K562 (cell line): ENCODE measurements at regions not wholly inside any gene's neighbourhood (a gene's known extent, or its start where the extent isn't known, plus 50 kb on each side); places are given as distances from the start of the nearest gene placed in this dataset.

ENCODE experiments used
- ATAC-seq: fragments of 200-7000 bp; cut with Tn5 transposase; 3 replicates; pipeline ENCODE4 v1.9.1; 2020; ENCODE audit warnings: moderate library complexity
- BruUV-seq: library from RNA; stranded (reverse); fragments of 400-500 nt; replicated peaks from 2 replicates; lab custom pipeline; 2021; lab: Mats Ljungman, UMichigan
- CTCF ChIA-PET: fragments of 300-600 bp; formaldehyde crosslinking; extraction: SDS; loops from one replicate; lab custom pipeline; 2021; ENCODE audit warnings: low intra/inter-chr PET ratio; lab: Yijun Ruan, JAX
- POLR2A ChIA-PET: fragments of 300-600, 350-650 bp; sonication (Branson Sonifier 250); formaldehyde crosslinking; extraction: SDS; loops from one replicate; lab custom pipeline; 2021; ENCODE audit warnings: antibody characterized with exemption, inconsistent platforms; lab: Yijun Ruan, JAX
- DNase-seq, 4 experiments: peaks; one replicate each; pipeline versions ENCODE4 v3.0.0 to v3.0.0-alpha.2; 2011 to 2018; ENCODE audit warnings: low spot score in 3 of 4, mixed read lengths in 3 of 4; ENCODE audit errors: extremely low read depth in 1 of 4
- FAIRE-seq: peaks from 2 replicates; lab custom pipeline; 2011; peaks lifted over from hg19 to GRCh38; lab: Jason Lieb, UNC
- H2AFZ ChIP-seq: 2 replicates; pipeline ENCODE4 v1.6.0; 2011; ENCODE audit warnings: low read depth, low read length, control low read depth, inconsistent platforms
- H3K27ac ChIP-seq: fragments of 200-600 bp; 3 replicates; pipeline ENCODE4 v1.8.0; 2011; ENCODE audit warnings: low read depth, mild to moderate bottlenecking, control low read depth, inconsistent platforms, low read length, moderate library complexity, mixed read lengths; ENCODE audit errors: extremely low read depth
- H3K27me3 ChIP-seq, 2 experiments: fragments of 300-600 bp in 1 of 2; 2 replicates in 1 of 2; 3 replicates in 1 of 2; pipeline versions ENCODE4 v1.6.0 to v1.8.0; 2011; ENCODE audit warnings: inconsistent platforms in 2 of 2, low read length in 2 of 2, mild to moderate bottlenecking in 1 of 2, mixed read lengths in 1 of 2, moderate library complexity in 1 of 2; ENCODE audit not compliant: control insufficient read depth in 2 of 2, insufficient read depth in 2 of 2
- H3K36me3 ChIP-seq: fragments of 300-600 bp; 3 replicates; pipeline ENCODE4 v1.8.0; 2011; ENCODE audit warnings: mild to moderate bottlenecking, low read length, inconsistent platforms; ENCODE audit not compliant: control insufficient read depth, insufficient read depth
- H3K4me1 ChIP-seq, 2 experiments: fragments of 200-600 bp in 1 of 2; replicated peaks in 1 of 2; 2 replicates in 1 of 2; 3 replicates in 1 of 2; pipeline versions ENCODE4 v1.5.1 to v1.8.0; 2011; ENCODE audit warnings: inconsistent platforms in 2 of 2, low read length in 2 of 2, mild to moderate bottlenecking in 1 of 2, mixed read lengths in 1 of 2, moderate library complexity in 1 of 2; ENCODE audit not compliant: control insufficient read depth in 2 of 2, insufficient read depth in 2 of 2
- H3K4me2 ChIP-seq: 2 replicates; pipeline ENCODE4 v1.6.1; 2011; ENCODE audit warnings: low read length, control low read depth, inconsistent platforms, mixed read lengths; ENCODE audit not compliant: insufficient read depth
- H3K4me3 ChIP-seq: fragments of 200-600 bp; sonication (generic), shearing (Covaris generic); 2 replicates; pipeline ENCODE4 v1.5.1; 2016; ENCODE audit warnings: control low read depth, inconsistent platforms
- H3K79me2 ChIP-seq: fragments of 200-600 bp; 3 replicates; pipeline ENCODE4 v1.8.0; 2011; ENCODE audit warnings: low read length, inconsistent platforms; ENCODE audit not compliant: control insufficient read depth, insufficient read depth
- H3K9ac ChIP-seq, 2 experiments: 2 replicates each; pipeline versions ENCODE4 v1.6.0 to v1.6.1; 2011; ENCODE audit warnings: low read depth in 2 of 2, low read length in 2 of 2, control low read depth in 1 of 2, inconsistent platforms in 1 of 2, mild to moderate bottlenecking in 1 of 2, mixed read lengths in 1 of 2; ENCODE audit not compliant: insufficient read depth in 1 of 2
- H3K9me1 ChIP-seq: one replicate; pipeline ENCODE4 v1.6.0; 2011; ENCODE audit warnings: inconsistent platforms, mild to moderate bottlenecking, low read length, moderate library complexity; ENCODE audit not compliant: control insufficient read depth, insufficient read depth
- H3K9me3 ChIP-seq: replicated peaks from 2 replicates; pipeline ENCODE4 v1.5.1; 2011; ENCODE audit warnings: low read depth, low read length, inconsistent platforms; ENCODE audit not compliant: control insufficient read depth, insufficient read depth
- H4K20me1 ChIP-seq: replicated peaks from 2 replicates; pipeline ENCODE4 v1.6.1; 2011; ENCODE audit warnings: low read length, inconsistent platforms, mixed read lengths; ENCODE audit not compliant: control insufficient read depth, insufficient read depth
- KDM5B ChIP-seq: fragments of 200-600 bp; sonication (generic); IDR thresholded peaks from 2 replicates; pipeline ENCODE4 v1.6.1; 2012; ENCODE audit warnings: low read depth, mild to moderate bottlenecking, moderate library complexity, low read length, control low read depth, inconsistent platforms; ENCODE audit not compliant: insufficient replicate concordance
- NFRKB ChIP-seq: fragments of 450-650 bp; IDR thresholded peaks from 2 replicates; pipeline ENCODE4 v1.6.1; 2016; ENCODE audit warnings: low read depth
- ZEB2 ChIP-seq: fragments of 450-650 bp; IDR thresholded peaks from 2 replicates; pipeline ENCODE4 v1.6.1; 2016
- ZFX ChIP-seq: sonication (generic); formaldehyde crosslinking; IDR thresholded peaks from 2 replicates; pipeline ENCODE4 v1.8.0; 2022; ENCODE audit warnings: mild to moderate bottlenecking, missing genetic modification reagents, moderate library complexity
- ZNF212 ChIP-seq: fragments of 450-650 bp; formaldehyde crosslinking; IDR thresholded peaks from 2 replicates; pipeline ENCODE4 v1.4.0; 2020; ENCODE audit warnings: mild to moderate bottlenecking
- ZNF24 ChIP-seq: fragments of 450-650 bp; IDR thresholded peaks from 2 replicates; pipeline ENCODE4 v1.6.1; 2016
- ZNF354B ChIP-seq: fragments of 250-450 bp; sonication (Bioruptor Pico); IDR thresholded peaks from 2 replicates; pipeline ENCODE4 v1.4.0; 2020
- whole genome bisulfite sequencing: fragments of 100-300 bp; shearing (Covaris generic); methylation state at CpG from one replicate; pipeline ENCODE4 v1.1.6; 2016; ENCODE audit warnings: low coverage, mixed read lengths; ENCODE audit not compliant: insufficient coverage; ENCODE audit errors: missing lambda C conversion rate; 5-methylcytosine and 5-hydroxymethylcytosine counted together
- in situ Hi-C: fragments of 300-500 bp; cut with MboI; formaldehyde crosslinking; loops from 4 replicates; pipeline ENCODE4 v1.15.0; 2018; ENCODE audit warnings: inconsistent platforms, mixed read lengths
- intact Hi-C: fragments of 100-400 bp; cut with micrococcal nuclease; formaldehyde crosslinking; loops from 2 replicates; pipeline ENCODE4 v1.14.2; 2022
- TF ChIP-seq, protein P1 (sequence below): sonication (generic); formaldehyde crosslinking; IDR thresholded peaks from 2 replicates; pipeline ENCODE4 v1.8.0; 2022; ENCODE audit warnings: mild to moderate bottlenecking, missing genetic modification reagents
- TF ChIP-seq, protein P2 (sequence below), 3 experiments: IDR thresholded peaks in 2 of 3; conservative IDR thresholded peaks in 1 of 3; 2 replicates each; pipeline ENCODE4 v1.5.1; 2011 to 2012; ENCODE audit warnings: low read length in 3 of 3, mild to moderate bottlenecking in 3 of 3, control low read depth in 2 of 3, improper control_type of control experiment in 1 of 3, inconsistent platforms in 1 of 3, low read depth in 1 of 3, mixed read lengths in 1 of 3, moderate library complexity in 1 of 3; ENCODE audit not compliant: insufficient read depth in 2 of 3
- TF ChIP-seq, protein P3 (sequence below): fragments of 450-650 bp; IDR thresholded peaks from 2 replicates; pipeline ENCODE4 v1.7.1; 2018; ENCODE audit warnings: mild to moderate bottlenecking, low read depth; ENCODE audit not compliant: partially characterized antibody

DNA sequence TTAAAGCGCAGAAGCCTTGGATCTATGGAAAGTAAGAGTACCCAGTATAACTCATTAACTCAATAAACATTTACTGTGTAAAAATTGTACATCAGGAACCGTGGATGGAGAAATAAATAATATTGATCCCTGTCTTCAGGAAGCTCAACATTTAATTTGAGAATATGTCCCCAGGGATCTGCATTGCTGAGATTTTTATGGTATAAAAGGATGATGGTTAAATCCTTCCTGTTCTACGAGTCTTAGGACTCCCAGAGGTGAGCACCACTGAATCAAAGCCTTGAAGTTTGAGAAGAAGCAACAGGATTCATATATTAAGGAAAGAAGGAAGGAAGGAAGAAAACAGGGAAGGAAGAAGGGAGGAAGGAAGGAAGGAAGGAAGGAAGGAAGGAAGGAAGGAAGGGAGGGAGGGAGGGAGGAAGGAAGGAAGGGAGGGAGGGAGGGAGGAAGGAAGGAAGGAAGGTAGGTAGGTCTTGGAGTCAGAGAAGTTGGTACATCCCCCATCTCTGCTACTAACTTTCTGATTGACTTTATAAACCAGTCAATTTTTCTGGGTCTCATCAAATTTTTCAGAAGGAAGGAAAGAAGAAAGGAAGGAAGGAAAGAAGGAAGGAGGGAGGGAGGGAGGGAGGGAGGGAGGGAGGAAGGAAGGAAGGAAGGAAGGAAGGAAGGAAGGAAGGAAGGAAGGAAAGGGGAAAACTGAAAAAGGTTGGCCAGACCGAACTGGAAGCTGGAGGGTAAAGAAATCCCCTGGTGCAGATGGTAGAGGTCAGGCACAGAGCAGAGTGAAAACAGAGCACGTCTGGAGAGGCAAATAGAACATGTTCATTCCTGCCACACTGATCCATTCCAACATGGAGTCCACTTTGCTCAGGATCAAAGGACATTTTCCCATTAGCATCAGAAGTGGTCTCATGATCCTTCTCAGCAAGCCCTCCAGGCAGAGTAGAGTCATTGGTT, 422.2 kb upstream of the CDH11 start:
- ATAC-seq = no peak
- intact Hi-C loops = no loop called here

DNA sequence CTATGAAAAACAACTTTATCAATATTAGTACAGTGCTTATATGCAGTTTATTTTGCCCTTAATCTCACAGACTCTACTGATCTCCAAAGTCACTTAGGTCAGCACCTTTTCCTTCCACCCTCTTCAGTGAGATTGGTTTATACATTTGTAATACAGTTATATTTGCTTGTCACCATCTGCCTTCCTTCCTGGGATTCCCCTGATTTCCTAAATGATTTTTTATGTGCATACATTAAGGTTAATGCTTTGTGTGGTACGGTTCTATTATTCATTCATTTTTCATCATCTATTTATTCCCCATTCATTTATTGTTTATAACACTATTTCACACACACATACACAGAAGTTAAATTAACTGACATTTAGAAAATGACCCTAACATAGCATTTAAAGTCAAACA, 419.8 kb upstream of the CDH11 start:
- no peak for DNase-seq
- Histone ChIP-seq H2AFZ (no peak overlapping the region), H3K27ac (no peak overlapping the region), H3K9me3 (no peaks in the 10 kb centered on the region), H4K20me1 (no peaks in the 10 kb centered on the region), H3K9ac (no peak overlapping the region), H3K4me2 (no peak overlapping the region), H3K27me3 (no peaks in the 10 kb centered on the region), H3K4me3 (no peak overlapping the region), H3K36me3 (no peaks in the 10 kb centered on the region), H3K79me2 (no peaks in the 10 kb centered on the region), H3K9me1 (no peaks in the 10 kb centered on the region), H3K4me1 (no peaks in the 10 kb centered on the region)
- ChIA-PET POLR2A (no interaction called here), CTCF (no interaction called here)
- in situ Hi-C loops (no loop called here), intact Hi-C loops (no loop called here)
- no peak for FAIRE-seq
- no peak for ATAC-seq
- WGBS = 0% methylated on average over 1 of the region's 1 CpG
- BruUV-seq = no TSS peak
- TF ChIP-seq ZNF212 (CRISPR knock-in tag) (no peak), KDM5B (no peak)
- TF ChIP-seq, protein P1, sequence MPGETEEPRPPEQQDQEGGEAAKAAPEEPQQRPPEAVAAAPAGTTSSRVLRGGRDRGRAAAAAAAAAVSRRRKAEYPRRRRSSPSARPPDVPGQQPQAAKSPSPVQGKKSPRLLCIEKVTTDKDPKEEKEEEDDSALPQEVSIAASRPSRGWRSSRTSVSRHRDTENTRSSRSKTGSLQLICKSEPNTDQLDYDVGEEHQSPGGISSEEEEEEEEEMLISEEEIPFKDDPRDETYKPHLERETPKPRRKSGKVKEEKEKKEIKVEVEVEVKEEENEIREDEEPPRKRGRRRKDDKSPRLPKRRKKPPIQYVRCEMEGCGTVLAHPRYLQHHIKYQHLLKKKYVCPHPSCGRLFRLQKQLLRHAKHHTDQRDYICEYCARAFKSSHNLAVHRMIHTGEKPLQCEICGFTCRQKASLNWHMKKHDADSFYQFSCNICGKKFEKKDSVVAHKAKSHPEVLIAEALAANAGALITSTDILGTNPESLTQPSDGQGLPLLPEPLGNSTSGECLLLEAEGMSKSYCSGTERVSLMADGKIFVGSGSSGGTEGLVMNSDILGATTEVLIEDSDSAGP (CRISPR knock-in tag) = no peak
- TF ChIP-seq, protein P2, sequence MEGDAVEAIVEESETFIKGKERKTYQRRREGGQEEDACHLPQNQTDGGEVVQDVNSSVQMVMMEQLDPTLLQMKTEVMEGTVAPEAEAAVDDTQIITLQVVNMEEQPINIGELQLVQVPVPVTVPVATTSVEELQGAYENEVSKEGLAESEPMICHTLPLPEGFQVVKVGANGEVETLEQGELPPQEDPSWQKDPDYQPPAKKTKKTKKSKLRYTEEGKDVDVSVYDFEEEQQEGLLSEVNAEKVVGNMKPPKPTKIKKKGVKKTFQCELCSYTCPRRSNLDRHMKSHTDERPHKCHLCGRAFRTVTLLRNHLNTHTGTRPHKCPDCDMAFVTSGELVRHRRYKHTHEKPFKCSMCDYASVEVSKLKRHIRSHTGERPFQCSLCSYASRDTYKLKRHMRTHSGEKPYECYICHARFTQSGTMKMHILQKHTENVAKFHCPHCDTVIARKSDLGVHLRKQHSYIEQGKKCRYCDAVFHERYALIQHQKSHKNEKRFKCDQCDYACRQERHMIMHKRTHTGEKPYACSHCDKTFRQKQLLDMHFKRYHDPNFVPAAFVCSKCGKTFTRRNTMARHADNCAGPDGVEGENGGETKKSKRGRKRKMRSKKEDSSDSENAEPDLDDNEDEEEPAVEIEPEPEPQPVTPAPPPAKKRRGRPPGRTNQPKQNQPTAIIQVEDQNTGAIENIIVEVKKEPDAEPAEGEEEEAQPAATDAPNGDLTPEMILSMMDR (IDR thresholded peaks at IDR 0.05 in 2 of 3, conservative IDR thresholded peaks at IDR 0.05 in 1 of 3; ENCODE audit: insufficient read depth in 2 of 3, low read depth in 1 of 3, low read length in 3 of 3) = no peak
- TF ChIP-seq, protein P3, sequence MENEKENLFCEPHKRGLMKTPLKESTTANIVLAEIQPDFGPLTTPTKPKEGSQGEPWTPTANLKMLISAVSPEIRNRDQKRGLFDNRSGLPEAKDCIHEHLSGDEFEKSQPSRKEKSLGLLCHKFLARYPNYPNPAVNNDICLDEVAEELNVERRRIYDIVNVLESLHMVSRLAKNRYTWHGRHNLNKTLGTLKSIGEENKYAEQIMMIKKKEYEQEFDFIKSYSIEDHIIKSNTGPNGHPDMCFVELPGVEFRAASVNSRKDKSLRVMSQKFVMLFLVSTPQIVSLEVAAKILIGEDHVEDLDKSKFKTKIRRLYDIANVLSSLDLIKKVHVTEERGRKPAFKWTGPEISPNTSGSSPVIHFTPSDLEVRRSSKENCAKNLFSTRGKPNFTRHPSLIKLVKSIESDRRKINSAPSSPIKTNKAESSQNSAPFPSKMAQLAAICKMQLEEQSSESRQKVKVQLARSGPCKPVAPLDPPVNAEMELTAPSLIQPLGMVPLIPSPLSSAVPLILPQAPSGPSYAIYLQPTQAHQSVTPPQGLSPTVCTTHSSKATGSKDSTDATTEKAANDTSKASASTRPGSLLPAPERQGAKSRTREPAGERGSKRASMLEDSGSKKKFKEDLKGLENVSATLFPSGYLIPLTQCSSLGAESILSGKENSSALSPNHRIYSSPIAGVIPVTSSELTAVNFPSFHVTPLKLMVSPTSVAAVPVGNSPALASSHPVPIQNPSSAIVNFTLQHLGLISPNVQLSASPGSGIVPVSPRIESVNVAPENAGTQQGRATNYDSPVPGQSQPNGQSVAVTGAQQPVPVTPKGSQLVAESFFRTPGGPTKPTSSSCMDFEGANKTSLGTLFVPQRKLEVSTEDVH = no peak

More for the DNA sequence above, 422.2 kb upstream of the CDH11 start:
- POLR2A ChIA-PET = no interaction called here
- H3K4me2 ChIP-seq = no peak overlapping the region
- H3K36me3 ChIP-seq = no peaks in the 10 kb centered on the region
- H3K4me3 ChIP-seq = no peak overlapping the region
- no peak overlapping the region for H3K9ac ChIP-seq
- no peaks in the 10 kb centered on the region for H3K9me1 ChIP-seq
- H3K27me3 ChIP-seq = no peaks in the 10 kb centered on the region
- no peaks in the 10 kb centered on the region for H3K9me3 ChIP-seq
- H3K79me2 ChIP-seq = no peaks in the 10 kb centered on the region
- 0% methylated on average over 4 of the region's 5 CpGs for WGBS
- H2AFZ ChIP-seq = no peak overlapping the region
- DNase-seq (no peak), FAIRE-seq (no peak)
- H3K4me1 ChIP-seq = no peaks in the 10 kb centered on the region
- no peak for TF ChIP-seq ZFX
- no peak for TF ChIP-seq NFRKB
- no peak for TF ChIP-seq ZEB2
- TF ChIP-seq ZNF354B = no peak
- TF ChIP-seq ZNF24 = no peak
- in situ Hi-C loops = no loop called here
- BruUV-seq = no TSS peak
- no peak overlapping the region for H3K27ac ChIP-seq
- CTCF ChIA-PET = no interaction called here
- no peaks in the 10 kb centered on the region for H4K20me1 ChIP-seq
